ENCODE measurements at regions not wholly inside any gene's neighbourhood (a gene's known extent, or its start where the extent isn't known, plus 50 kb on each side); places are given as distances from the start of the nearest gene placed in this dataset.

GRCh38 chr17:15106540-15106939 is 158.6 kb downstream of the PMP22 start:
- Mint-ChIP-seq H3K4me1 (ENCODE audit: low read depth) (no peaks in the 10 kb centered on the region), H3K9me3 (ENCODE audit: low read depth) (no peaks in the 10 kb centered on the region), H3K36me3 (ENCODE audit: insufficient read depth) (no peaks in the 10 kb centered on the region), H3K4me3 (ENCODE audit: low read depth) (no peak overlapping the region), H3K27me3 (no peaks in the 10 kb centered on the region), H3K27ac (no peak overlapping the region)
- TF ChIP-seq, protein P1, sequence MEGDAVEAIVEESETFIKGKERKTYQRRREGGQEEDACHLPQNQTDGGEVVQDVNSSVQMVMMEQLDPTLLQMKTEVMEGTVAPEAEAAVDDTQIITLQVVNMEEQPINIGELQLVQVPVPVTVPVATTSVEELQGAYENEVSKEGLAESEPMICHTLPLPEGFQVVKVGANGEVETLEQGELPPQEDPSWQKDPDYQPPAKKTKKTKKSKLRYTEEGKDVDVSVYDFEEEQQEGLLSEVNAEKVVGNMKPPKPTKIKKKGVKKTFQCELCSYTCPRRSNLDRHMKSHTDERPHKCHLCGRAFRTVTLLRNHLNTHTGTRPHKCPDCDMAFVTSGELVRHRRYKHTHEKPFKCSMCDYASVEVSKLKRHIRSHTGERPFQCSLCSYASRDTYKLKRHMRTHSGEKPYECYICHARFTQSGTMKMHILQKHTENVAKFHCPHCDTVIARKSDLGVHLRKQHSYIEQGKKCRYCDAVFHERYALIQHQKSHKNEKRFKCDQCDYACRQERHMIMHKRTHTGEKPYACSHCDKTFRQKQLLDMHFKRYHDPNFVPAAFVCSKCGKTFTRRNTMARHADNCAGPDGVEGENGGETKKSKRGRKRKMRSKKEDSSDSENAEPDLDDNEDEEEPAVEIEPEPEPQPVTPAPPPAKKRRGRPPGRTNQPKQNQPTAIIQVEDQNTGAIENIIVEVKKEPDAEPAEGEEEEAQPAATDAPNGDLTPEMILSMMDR (IDR thresholded peaks at IDR 0.05; ENCODE audit: unreplicated experiment) = no peak
- DNase-seq (ENCODE audit: low spot score, unreplicated experiment) = no peak

GRCh38 chr17:15103785-15104184 is 161.3 kb downstream of the PMP22 start:
- no peak for DNase-seq (ENCODE audit: low spot score, unreplicated experiment)
- no peak overlapping the region for H3K4me3 Mint-ChIP-seq (ENCODE audit: low read depth)
- H3K9me3 Mint-ChIP-seq (ENCODE audit: low read depth) = no peaks in the 10 kb centered on the region
- H3K27me3 Mint-ChIP-seq = peaks cover 6% of the 10 kb centered on the region
- H3K36me3 Mint-ChIP-seq (ENCODE audit: insufficient read depth) = no peaks in the 10 kb centered on the region
- TF ChIP-seq, protein P1 (IDR thresholded peaks at IDR 0.05; ENCODE audit: unreplicated experiment) = no peak
- H3K27ac Mint-ChIP-seq = no peak overlapping the region
- H3K4me1 Mint-ChIP-seq (ENCODE audit: low read depth) = no peaks in the 10 kb centered on the region

GRCh38 chr17:15101175-15101574 is 164.0 kb downstream of the PMP22 start:
- no peaks in the 10 kb centered on the region for H3K4me1 Mint-ChIP-seq (ENCODE audit: low read depth)
- TF ChIP-seq, protein P1 (IDR thresholded peaks at IDR 0.05; ENCODE audit: unreplicated experiment) = no peak
- H3K27ac Mint-ChIP-seq = no peak overlapping the region
- peaks cover 13% of the 10 kb centered on the region for H3K27me3 Mint-ChIP-seq
- no peak overlapping the region for H3K4me3 Mint-ChIP-seq (ENCODE audit: low read depth)
- no peaks in the 10 kb centered on the region for H3K9me3 Mint-ChIP-seq (ENCODE audit: low read depth)
- DNase-seq (ENCODE audit: low spot score, unreplicated experiment) = no peak
- H3K36me3 Mint-ChIP-seq (ENCODE audit: insufficient read depth) = no peaks in the 10 kb centered on the region

DNA sequence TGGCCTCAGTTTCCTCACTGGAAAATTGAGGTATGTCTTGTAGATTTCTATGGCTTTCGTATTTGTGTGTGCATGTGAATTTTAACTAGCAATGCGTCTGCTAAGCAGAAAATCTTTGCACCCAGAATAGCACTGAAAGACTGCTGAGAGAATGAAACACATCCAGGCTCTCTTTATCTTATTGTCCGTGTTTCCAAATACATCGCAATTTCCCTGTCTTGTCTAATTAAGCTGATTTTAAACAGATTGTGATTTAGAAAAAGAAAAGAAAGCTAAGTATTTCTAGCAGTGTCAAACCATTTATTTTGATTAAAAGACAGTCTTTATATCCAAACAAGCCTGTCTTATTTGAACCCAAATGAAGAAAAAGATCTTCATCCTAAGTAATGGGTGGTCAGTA is 168.6 kb downstream of the PMP22 start:
- no peak overlapping the region for H3K4me3 Mint-ChIP-seq (ENCODE audit: low read depth)
- no peaks in the 10 kb centered on the region for H3K36me3 Mint-ChIP-seq (ENCODE audit: insufficient read depth)
- TF ChIP-seq, protein P1 (IDR thresholded peaks at IDR 0.05; ENCODE audit: unreplicated experiment) = no peak
- no peak for DNase-seq (ENCODE audit: low spot score, unreplicated experiment)
- no peaks in the 10 kb centered on the region for H3K9me3 Mint-ChIP-seq (ENCODE audit: low read depth)
- H3K4me1 Mint-ChIP-seq (ENCODE audit: low read depth) = no peaks in the 10 kb centered on the region
- peaks cover 13% of the 10 kb centered on the region for H3K27me3 Mint-ChIP-seq
- H3K27ac Mint-ChIP-seq = no peak overlapping the region

DNA sequence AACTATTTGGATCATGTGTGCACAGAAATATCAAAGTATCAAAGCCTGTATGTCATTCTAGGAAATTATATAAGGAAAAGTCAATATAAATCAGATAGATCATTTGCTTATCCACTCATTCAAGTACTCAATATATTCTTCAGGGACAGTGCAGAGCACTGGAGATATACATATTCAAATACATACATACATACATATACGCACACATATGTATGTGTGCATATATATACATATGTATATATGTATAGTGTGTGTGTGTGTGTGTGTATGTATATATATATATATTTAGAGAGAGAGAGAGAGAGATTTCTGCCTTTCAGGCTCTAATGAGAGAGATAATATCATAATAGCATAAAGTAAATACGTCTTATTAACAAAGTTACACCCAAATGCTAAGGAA is 169.2 kb downstream of the PMP22 start:
- Mint-ChIP-seq H3K36me3 (ENCODE audit: insufficient read depth) (no peaks in the 10 kb centered on the region), H3K27ac (no peak overlapping the region), H3K9me3 (ENCODE audit: low read depth) (no peaks in the 10 kb centered on the region), H3K4me3 (ENCODE audit: low read depth) (no peak overlapping the region), H3K27me3 (peaks cover 13% of the 10 kb centered on the region), H3K4me1 (ENCODE audit: low read depth) (peaks cover 1% of the 10 kb centered on the region)
- no peak for DNase-seq (ENCODE audit: low spot score, unreplicated experiment)
- TF ChIP-seq, protein P1 (IDR thresholded peaks at IDR 0.05; ENCODE audit: unreplicated experiment) = no peak
